ENCODE measurements at regions not wholly inside any gene's neighbourhood (a gene's known extent, or its start where the extent isn't known, plus 50 kb on each side); places are given as distances from the start of the nearest gene placed in this dataset.

DNA sequence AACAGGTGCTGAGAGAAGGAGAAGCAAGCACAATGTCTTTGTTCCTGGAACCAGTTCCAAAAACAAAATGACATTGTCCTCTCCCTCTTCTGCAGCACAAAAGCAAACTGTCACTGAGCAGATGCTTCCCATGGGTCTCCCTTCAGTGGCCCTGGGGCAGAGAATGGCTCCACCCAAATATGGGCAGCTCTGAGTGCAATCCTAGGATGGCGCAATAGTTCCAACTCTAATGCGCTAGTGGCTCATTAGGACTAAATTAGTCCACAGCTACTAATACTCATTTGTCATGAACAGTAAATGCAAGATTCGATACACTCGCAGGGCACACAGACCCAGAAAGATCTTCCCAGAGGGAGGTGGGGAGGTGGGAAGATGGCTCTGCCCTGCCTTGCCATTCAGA is 205.2 kb upstream of the CHAC2 start:
- no peak for DNase-seq
- no peaks in the 10 kb centered on the region for H3K36me3 ChIP-seq
- H3K9me3 ChIP-seq = no peaks in the 10 kb centered on the region
- no peak overlapping the region for H3K27ac ChIP-seq
- intact Hi-C loops (cut with DNase I) = loop anchor here (10.0 kb wide), 1 partner anchor 92 kb away; no protein-coding TSS in a partner anchor
- TF ChIP-seq EP300 (IDR thresholded peaks at IDR 0.05) = no peak
- TF ChIP-seq POLR2A (IDR thresholded peaks at IDR 0.05) = no peak
- no peak for TF ChIP-seq POLR2AphosphoS5 (IDR thresholded peaks at IDR 0.05)
- TF ChIP-seq CTCF (IDR thresholded peaks at IDR 0.05) = no peak
- no peaks in the 10 kb centered on the region for H3K27me3 ChIP-seq
- WGBS, 2 donors = 95 to 97% methylated on average over 4 of the region's 4 CpGs
- H3K4me1 ChIP-seq = peaks cover 0 to 12% (median 6%) of the 10 kb centered on the region in 4 donors
- no peak overlapping the region for H3K4me3 ChIP-seq

DNA sequence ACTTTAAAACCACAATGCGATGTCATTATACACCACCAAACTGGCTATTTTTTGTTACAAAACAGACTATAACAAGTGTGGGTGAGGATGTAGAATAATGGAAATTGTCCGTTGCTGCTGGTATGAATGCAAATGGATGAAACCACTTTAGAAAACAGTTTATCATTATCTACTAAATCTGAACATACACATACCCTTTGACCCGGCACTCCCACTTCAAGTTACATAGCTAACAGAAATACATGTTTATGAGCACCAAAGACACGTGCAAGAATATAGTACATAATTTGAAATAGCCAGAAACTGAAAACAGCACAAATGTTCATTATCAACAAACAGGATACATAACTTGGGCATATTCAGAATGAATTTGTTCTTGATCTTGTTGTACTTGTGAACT is 206.4 kb upstream of the CHAC2 start:
- Histone ChIP-seq H3K27me3 (no peaks in the 10 kb centered on the region), H3K4me1 (peaks cover 0 to 12% (median 6%) of the 10 kb centered on the region in 4 donors), H3K4me3 (no peak overlapping the region), H3K27ac (no peak overlapping the region), H3K9me3 (no peaks in the 10 kb centered on the region), H3K36me3 (no peaks in the 10 kb centered on the region)
- TF ChIP-seq CTCF (IDR thresholded peaks at IDR 0.05) = no peak
- TF ChIP-seq POLR2A (IDR thresholded peaks at IDR 0.05) = no peak
- TF ChIP-seq POLR2AphosphoS5 (IDR thresholded peaks at IDR 0.05) = no peak
- TF ChIP-seq EP300 (IDR thresholded peaks at IDR 0.05) = no peak
- WGBS, 2 donors = 39 to 73% methylated on average over 4 of the region's 4 CpGs
- no peak for DNase-seq
- intact Hi-C loops (cut with DNase I) = loop anchor here (10.0 kb wide), 1 partner anchor 94 kb away; no protein-coding TSS in a partner anchor

GRCh38 chr2:53559302-53559966 is 208.2 kb upstream of the CHAC2 start:
- Histone ChIP-seq H3K27me3 (no peaks in the 10 kb centered on the region), H3K27ac (no peak overlapping the region), H3K9me3 (no peaks in the 10 kb centered on the region), H3K4me1 (peaks cover 0 to 12% (median 6%) of the 10 kb centered on the region in 4 donors), H3K4me3 (no peak overlapping the region), H3K36me3 (no peaks in the 10 kb centered on the region)
- TF ChIP-seq POLR2AphosphoS5 (IDR thresholded peaks at IDR 0.05) (no peak), POLR2A (IDR thresholded peaks at IDR 0.05) (no peak), CTCF (IDR thresholded peaks at IDR 0.05) (no peak), EP300 (IDR thresholded peaks at IDR 0.05) (no peak)
- intact Hi-C loops (cut with DNase I) = no loop called here
- no peak for DNase-seq
- WGBS, 2 donors = 90 to 91% methylated on average over 2 of the region's 2 CpGs

GRCh38 chr2:53558867-53559266 is 208.7 kb upstream of the CHAC2 start:
- no peak overlapping the region for H3K4me3 ChIP-seq
- H3K27ac ChIP-seq = no peak overlapping the region
- no peaks in the 10 kb centered on the region for H3K36me3 ChIP-seq
- H3K9me3 ChIP-seq = no peaks in the 10 kb centered on the region
- no peak for DNase-seq
- intact Hi-C loops (cut with DNase I) = no loop called here
- TF ChIP-seq EP300 (IDR thresholded peaks at IDR 0.05) (no peak), CTCF (IDR thresholded peaks at IDR 0.05) (no peak), POLR2AphosphoS5 (IDR thresholded peaks at IDR 0.05) (no peak), POLR2A (IDR thresholded peaks at IDR 0.05) (no peak)
- no peaks in the 10 kb centered on the region for H3K27me3 ChIP-seq
- H3K4me1 ChIP-seq = peaks cover 0 to 9% (median 4%) of the 10 kb centered on the region in 4 donors
- WGBS, 2 donors = 85 to 88% methylated on average over 2 of the region's 2 CpGs

DNA sequence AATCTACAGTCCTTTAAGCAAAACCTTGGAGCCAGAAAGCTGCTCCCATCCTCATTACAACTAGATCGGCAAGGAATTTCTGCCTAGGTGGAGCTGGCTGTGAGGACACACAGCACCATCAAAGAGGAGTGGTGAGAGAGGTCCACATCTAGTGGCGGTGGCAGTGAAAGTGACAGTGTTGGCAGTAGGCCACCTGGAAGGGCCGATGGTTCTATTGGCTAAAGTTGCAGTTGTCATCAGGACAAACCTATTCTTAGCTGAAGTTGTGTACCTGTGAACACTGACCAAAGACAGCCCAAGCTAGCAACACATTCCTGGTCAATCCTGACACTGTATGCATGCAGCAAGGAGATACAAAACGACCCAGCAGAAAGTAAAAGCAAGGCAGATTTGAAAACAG is 218.1 kb upstream of the CHAC2 start:
- no peaks in the 10 kb centered on the region for H3K36me3 ChIP-seq
- H3K27me3 ChIP-seq = no peaks in the 10 kb centered on the region
- DNase-seq = no peak
- TF ChIP-seq CTCF (IDR thresholded peaks at IDR 0.05) = no peak
- TF ChIP-seq POLR2AphosphoS5 (IDR thresholded peaks at IDR 0.05) = no peak
- no peak for TF ChIP-seq POLR2A (IDR thresholded peaks at IDR 0.05)
- no peak for TF ChIP-seq EP300 (IDR thresholded peaks at IDR 0.05)
- H3K9me3 ChIP-seq = no peaks in the 10 kb centered on the region
- H3K4me3 ChIP-seq = no peak overlapping the region
- H3K27ac ChIP-seq = no peak overlapping the region
- H3K4me1 ChIP-seq = no peaks in the 10 kb centered on the region
- 75 to 83% methylated on average over 4 of the region's 4 CpGs for WGBS, 2 donors
- intact Hi-C loops (cut with DNase I) = no loop called here

Data from sigmoid colon (tissue), 6 donors.